ENCODE measurements at regions not wholly inside any gene's neighbourhood (a gene's known extent, or its start where the extent isn't known, plus 50 kb on each side); places are given as distances from the start of the nearest gene placed in this dataset.

DNA sequence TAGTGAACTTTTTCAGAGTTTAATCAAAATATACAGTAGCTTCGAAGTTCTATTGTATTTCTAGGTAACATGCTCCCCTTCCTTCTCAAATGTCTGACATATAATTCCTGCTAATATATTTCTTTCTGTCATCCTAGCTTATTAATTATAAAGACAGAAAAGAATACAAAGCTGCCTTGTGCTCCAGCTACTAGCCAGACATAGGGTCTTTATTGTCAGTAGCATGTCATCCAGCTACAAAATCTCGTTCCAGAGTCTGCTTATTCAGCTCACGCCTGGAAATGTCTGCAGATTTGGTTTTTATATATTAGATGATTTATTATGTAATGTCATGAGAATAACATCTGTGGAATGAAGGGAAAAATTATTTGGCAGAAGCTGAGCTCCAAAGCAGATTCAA lies 1102.8 kb downstream of the BRINP3 start:
- DNase-seq (ENCODE audit: low read depth in 2 of 3, low spot score in 1 of 3), result no peak

DNA sequence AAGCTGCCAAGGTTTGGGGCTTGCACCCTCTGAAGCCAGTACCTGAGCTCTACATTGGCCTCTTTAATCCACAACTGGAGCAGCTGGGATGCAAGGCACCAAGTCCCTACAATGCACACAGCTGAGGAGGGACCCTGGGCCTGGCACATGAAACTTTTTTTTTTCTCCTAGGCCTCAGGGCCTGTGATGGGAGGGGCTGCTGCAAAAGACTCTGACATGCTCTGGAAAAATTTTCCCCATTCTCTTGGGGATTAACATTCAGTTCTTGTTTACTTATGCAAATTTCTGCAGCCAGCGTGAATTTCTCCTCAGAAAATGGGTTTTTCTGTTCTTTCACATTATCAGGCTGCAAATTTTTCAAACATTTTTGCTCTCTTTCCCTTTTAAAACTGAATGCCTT lies 1072.2 kb downstream of the BRINP3 start:
- DNase-seq (ENCODE audit: low read depth in 2 of 3, low spot score in 1 of 3), result no peak

DNA sequence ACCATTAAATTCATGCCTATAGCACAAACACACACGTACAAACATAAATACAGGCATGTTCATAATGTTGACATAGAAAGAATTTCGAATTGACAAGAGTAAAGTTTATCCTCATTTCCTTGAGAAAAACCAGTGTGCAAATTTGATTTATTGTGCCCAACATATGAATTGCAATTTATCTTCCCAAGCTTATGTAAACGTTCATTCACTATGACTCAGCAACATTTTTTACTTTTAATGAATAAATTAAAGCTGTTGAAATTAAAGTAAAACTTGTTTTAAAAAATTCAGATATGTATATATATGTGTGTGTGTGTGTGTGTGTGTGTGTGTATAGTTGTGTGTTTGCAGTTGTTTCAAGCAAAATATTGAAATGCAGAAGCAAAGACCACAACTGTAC lies 1067.9 kb downstream of the BRINP3 start:
- DNase-seq (ENCODE audit: low read depth in 2 of 3, low spot score in 1 of 3), result no peak

DNA sequence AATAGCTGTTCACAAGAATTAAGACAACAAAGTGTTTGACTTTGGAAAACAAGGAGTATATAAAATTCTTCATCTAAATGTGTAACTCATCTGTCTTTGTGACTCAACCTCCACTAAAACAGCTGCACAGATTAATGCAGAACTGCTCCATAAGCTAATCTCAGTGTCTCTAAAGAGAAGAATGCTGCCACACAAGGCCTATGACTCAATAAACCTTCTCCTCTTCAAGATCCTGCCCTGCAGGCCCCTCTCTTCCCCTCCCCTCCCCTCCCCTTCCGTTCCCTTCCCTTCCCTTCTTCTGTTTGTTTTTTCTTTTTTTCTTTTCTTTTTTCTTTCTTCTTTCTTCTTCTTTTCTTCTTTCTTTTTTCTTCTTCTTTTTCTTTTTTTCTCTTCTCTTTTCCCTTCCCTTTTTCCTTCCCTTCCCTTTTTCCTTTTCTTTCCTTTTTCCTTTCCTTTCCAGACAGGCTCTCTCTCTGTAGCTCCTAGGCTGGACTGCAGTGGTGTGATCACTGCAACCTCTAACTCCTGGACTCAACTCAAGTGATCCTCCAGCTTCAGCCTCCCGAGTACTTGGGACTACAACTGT lies 1052.8 kb downstream of the BRINP3 start:
- no peak for DNase-seq (ENCODE audit: low read depth in 2 of 3, low spot score in 1 of 3)

DNA sequence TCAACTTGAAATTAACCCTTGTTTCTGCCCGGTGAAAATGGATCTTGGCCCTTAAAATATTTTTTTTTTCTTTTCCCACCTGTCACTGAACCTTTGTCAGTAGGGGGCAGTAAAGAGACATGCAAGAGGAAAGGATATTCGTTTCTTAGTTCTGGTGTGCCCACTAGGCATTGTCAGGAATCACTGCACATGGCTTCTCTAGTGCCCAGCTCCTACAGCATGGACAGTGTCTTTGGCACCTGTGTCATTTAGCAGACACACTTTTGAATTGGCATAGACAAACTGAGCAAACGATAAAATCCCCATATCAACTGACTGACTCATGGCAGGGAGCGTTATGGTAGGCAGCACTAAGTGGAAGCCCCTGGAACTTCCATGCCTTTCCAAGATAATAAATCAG lies 1048.1 kb downstream of the BRINP3 start:
- no peak for DNase-seq (ENCODE audit: low read depth in 2 of 3, low spot score in 1 of 3)

DNA sequence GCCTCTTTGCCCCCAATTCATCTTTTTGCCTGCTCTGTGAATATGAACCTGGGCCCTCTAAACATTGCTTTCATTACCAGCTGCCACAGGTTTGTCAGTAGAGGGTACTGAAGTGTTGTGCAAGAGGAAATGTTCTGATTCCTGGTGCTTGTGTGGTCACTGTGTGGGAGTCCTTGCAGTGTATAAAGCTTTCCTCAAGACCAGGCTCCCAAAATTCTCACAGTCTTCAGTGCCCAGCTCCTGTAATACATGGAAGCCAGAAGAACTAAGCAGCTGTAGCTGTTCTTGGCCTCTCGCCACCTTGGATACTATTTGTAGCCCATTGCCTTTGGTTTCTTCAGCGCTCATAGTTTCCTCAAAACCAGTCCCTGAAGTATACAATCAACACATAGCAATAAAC lies 1046.2 kb downstream of the BRINP3 start:
- no peak for DNase-seq (ENCODE audit: low read depth in 2 of 3, low spot score in 1 of 3)

DNA sequence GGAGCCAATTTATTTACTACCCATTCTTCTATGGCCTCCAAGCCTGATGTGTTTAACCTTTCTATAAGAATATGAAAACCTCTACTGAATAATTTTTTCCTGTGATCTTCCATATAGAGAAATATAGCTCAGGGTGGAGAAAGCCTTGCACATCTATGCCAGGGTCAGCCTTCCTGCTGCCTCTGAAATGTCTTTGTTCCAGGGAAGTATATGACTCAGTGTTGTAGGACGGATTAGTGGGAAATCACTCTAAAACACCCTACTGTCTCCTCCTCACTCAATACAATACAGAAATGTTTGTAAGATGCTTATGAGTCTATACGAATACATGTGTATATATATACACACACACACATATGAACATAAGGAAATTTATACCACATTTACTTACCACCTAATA lies 1044.9 kb downstream of the BRINP3 start:
- no peak for DNase-seq (ENCODE audit: low read depth in 2 of 3, low spot score in 1 of 3)

DNA sequence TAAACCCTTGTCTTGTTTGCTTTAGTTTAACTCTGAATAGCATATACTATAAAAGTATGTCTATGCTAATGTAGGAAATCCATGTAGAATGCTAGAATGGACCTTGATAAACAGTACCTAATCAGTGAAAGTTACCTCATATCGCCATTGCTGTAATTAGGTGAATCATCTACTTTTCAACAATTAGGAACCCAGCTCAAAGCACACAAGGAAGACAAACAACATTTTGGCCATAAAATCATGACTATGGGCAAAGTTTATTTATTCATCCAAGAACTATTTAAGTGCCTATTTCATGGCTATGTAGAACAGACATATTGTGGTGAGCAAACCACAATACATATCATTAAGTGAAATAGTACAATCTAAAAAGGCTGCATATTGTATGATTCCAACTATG lies 1043.2 kb downstream of the BRINP3 start:
- DNase-seq (ENCODE audit: low read depth in 2 of 3, low spot score in 1 of 3), result no peak

DNA sequence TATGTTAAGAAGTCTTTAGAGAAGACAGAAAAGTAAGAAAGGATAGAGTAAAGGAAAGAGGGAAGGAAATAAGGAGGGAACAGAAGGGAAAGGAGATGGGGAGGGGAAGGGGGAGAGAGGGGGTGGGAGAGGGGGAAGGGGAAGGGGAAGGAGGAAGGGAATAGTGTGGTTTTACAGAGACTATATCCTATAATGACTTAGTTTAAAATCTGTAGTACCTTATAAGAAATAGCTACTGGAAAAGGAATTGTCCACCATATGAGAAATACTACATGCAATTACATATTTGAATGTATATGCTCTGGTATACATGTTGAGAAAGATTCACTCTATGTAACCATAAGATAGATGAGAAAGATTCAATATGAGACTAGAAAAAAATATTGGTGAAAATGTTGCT lies 1042.3 kb downstream of the BRINP3 start:
- no peak for DNase-seq (ENCODE audit: low read depth in 2 of 3, low spot score in 1 of 3)

DNA sequence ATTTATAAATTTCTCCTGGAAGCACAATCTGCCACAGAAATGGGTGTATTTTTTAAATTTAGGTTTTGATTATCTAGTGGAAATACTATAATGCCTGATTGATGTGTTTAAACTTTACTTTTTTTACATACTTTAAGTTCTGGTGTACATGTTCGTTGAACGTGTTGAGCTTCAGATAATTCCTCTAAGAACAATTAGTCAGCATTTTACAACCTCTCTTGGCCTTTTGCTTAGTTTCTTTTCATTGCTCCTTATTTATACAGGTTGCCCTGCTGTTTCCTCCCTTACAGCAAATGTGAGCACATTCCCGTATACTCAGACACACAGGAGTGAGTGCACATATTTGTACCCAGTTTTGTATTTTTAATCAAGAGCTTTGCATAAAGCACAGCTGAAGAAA lies 1038.9 kb downstream of the BRINP3 start:
- no peak for DNase-seq (ENCODE audit: low read depth in 2 of 3, low spot score in 1 of 3)

DNA sequence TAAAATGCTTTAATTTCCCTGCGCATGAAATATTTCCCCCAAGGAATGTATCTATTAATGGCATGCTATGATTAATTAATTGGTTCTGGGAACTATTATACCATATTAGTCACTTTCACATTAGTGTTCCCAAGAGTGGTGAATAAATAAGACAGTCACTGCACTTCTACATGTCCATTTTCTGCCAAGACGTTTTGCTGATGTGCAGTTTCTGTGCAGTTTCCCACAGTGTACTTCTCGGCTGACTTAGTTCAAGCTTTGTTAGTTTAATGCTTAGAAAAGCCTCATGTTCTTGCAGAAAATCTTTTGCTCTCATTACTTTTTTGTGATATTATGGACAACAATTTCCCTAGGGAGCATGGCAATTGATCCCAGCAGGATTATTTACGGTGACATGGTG lies 1014.5 kb downstream of the BRINP3 start:
- DNase-seq (ENCODE audit: low read depth in 2 of 3, low spot score in 1 of 3), result no peak

DNA sequence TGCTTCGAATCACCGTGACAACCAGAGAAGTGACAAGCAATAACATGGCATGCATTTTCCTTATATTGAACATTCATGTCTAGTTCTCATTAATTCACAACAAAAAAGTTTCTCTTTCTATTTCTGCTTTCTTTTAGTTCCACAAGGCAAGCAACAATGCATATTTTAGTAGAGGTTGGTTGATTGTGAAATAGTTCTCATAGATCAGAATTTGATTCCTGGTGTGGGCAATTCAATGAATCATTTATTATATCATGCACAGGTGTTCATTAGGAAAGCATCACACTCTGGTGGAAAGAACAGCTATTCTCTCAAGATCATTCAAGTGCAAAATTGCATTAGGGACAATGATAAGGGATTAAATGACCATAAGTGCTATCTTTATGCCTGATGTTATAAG lies 980.9 kb downstream of the BRINP3 start:
- no peak for DNase-seq (ENCODE audit: low read depth in 2 of 3, low spot score in 1 of 3)

DNA sequence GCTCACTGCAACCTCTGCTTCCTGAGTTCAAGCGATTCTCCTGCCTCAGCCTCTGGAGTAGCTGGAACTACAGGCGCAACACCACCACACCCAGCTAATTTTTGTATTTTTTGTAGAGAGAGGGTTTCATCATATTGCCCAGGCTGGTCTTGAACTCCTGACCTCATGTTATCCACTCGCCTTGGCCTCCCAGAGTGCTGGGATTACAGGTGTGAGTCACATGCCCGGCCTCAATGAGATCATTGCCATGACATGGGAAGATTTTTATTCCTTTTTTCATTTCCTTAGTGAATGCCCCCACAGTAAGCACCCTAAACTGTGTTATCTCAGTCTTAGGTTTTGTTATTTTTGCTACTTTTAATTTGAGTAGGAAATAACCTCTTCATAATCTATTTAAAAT lies 977.9 kb downstream of the BRINP3 start:
- DNase-seq (ENCODE audit: low read depth in 2 of 3, low spot score in 1 of 3), result no peak

DNA sequence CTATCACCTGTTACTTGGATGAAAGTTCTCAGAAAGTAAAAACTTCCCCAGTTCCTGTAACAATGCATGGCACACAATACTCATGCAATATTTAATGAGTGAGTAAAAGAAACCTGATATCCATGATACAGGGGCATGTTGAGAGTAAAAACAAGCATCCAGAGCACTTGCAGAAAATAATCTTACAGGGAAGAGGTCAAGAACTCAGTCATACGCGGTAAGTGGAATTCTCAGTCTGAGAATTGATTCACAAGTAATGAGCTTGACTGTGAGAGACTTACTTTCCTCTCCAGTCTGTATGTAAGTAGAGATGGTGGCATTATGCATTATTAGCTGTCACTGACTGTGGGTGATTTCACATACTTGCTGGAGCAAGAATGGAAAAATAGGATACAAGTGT lies 976.9 kb downstream of the BRINP3 start:
- DNase-seq (ENCODE audit: low read depth in 2 of 3, low spot score in 1 of 3), result no peak

DNA sequence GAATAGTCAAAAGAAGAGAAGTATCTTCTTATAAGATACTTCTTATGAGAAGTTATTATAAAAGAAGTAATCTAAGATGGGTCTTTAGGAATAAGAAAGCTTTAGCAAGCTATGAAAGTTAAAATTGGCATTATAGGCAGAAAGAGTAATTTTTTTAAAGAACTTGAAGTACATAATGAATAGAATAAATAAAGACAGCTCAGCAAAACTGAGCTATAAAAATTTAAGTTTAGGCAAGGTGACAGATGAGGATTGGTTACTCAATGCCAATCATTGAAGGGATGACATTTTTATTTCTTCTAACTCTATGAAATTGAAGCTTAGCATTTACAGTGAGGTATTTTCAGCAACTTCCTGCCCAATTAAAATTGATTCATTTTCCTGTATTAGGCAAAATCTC lies 966.8 kb downstream of the BRINP3 start:
- DNase-seq (ENCODE audit: low read depth in 2 of 3, low spot score in 1 of 3), result no peak

DNA sequence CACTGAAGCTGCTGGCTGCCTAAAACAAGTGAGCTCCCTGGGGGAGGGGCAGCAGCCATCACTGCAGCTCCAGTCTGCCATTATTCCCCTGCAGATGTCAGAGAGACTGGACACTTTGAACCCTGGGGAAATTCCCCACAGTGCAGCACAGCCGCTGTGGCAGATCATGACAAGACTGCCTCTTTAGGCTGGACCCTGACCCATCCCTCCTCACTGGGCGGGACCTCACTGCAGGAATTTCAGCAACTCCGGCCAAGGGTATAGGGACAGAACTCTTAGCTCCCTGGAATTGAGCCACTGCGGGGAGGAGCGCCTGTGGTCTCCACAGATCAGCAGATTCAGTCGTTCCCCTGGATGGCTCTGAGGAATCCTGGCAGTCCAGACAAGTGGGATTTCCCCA lies 964.6 kb downstream of the BRINP3 start:
- DNase-seq (ENCODE audit: low read depth in 2 of 3, low spot score in 1 of 3), result no peak

DNA sequence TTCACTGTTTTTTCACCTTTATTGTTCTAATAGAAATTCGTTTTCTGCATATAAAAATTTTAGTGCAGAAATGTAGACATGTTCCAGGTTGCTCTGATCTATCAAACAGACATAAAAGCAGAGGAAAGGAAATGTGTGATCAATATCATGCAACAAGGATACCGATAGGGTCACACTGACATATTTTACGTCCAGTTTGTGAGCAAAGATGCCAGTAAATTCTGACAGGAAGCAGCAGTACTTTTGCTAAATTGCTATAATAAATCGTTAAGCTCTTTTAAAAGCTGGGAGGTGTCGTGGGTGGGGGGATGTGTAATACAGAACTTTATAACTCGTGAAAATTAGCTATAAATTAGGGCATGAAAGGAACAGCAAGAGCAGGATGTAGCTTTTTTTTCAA lies 955.2 kb downstream of the BRINP3 start:
- no peak for DNase-seq (ENCODE audit: low read depth in 2 of 3, low spot score in 1 of 3)

DNA sequence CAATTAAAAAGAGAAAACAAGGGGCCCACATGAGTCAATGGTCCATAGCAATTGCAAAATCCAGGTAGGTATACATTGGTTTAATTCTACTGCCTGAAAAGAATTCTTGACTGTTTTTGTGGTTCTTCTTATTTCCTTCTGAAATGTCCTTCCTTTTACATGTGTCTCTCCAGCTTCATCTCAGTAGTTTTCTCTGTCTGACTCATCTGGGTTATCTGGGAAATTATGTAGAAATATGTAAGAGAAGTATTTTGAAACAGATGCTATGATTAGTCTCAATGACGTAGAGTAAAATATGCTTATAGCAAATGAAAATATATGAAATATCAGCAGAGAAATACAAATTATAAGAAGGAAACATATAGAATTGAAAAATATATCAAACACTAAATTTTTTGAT lies 953.2 kb downstream of the BRINP3 start:
- no peak for DNase-seq (ENCODE audit: low read depth in 2 of 3, low spot score in 1 of 3)

DNA sequence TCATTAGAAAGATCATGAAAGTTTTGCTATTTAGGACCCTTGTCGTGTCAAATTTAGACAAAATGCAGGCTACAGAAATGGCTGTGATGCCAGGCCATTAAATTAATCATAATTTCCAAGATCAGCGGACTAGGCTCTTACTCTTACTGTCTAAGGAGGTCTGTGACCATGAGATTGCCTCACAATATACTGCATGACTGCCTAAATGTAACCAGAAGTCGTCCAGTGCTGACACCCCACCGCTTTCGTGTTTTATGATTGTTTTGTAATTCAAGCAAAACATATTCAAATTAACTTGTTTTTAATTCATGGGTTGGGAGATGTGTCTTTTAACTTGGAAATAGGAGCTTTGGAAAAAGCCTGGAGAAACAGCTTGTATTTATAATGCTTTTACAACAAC lies 947.5 kb downstream of the BRINP3 start:
- DNase-seq (ENCODE audit: low read depth in 2 of 3, low spot score in 1 of 3), result no peak

DNA sequence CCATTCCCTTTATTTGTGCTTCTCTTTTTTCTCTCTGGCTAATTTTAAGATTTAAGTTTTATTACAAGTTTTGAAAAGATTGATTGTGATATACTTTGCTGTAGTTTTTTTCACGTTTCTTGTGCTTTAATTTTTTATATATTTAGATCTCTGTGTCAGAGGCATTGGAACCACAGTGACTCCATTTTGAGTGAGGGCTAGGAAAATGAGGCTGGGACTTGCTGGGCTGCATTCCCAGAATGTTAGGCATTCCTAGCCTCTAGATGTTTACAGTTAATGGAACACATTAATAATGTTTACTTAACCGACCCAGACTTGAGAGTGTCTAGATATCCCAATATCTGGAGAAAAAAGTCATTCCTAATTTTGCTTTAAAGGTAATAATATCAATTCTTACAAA lies 939.4 kb downstream of the BRINP3 start:
- no peak for DNase-seq (ENCODE audit: low read depth in 2 of 3, low spot score in 1 of 3)

DNA sequence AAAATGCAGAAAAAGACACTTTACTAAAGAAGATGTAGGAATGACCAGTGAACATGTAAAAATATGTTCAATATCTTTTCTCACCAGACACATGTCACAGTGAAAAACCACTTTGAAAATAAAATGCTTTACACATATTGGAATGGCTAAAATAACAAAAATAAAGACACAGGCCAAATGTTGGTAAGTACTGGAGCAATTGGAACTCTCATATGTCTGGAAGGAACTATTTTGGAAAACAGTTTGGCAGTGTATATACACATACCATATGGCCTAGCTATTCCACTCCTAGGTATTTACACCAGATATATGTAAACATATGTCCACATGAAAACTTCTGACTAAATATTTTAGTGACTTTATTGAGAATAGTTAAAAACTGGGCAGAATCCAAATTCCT lies 927.2 kb downstream of the BRINP3 start:
- DNase-seq (ENCODE audit: low read depth in 2 of 3, low spot score in 1 of 3), result no peak

DNA sequence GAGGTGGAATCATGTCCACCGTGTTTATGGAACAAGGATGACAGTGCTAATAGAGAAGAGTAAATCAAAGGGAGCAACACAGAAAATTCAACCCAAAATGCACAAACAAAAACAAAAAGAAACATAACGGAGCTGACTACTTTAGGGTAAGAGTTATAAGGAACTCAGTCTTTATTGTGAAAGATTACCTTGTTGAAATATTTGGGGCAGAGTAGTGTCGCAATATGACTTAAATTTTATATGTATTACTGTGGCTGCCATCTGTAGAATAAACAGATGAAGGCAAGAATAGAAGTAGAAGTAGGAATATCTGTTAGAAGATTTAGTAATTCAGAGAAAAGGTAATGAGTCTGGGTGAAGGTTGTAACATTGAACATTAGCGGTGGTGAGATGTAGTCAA lies 913.9 kb downstream of the BRINP3 start:
- DNase-seq (ENCODE audit: low read depth in 2 of 3, low spot score in 1 of 3), result no peak

DNA sequence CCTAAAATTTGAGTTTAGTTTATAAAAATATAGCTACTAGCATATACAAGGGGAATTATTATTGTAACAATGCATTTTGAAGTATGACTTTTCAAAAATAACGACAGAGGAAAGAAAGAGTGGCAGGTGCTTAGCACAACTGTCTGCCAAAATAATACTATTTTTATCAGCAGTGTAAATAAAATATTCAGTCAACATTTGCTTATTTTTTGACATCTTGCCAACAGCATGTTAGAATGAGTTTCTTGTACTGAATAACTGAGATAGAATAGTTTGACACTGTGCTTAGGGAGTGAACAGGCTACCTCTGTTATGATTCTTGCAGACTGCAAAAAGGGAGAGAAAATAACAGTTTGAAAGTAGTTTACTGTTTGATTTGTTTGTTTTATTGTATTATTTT lies 909.8 kb downstream of the BRINP3 start:
- DNase-seq (ENCODE audit: low read depth in 2 of 3, low spot score in 1 of 3), result no peak

DNA sequence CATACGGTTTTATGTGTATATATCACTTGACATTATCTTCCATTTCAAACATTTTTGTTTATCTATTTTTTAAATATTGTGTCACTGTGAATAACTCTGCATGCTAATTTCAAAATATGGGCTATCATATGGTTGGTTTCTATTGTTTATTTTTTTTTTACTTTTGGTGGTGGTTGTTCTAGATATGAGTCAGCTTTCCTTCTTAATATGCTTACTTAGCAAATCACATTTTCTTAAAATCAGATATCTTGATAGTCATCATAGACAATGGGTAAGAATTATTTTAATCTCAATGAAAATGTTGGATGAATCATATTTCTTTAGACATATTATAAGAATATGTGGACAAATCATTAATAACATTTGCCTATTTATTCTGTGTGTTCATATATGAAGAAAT lies 881.5 kb downstream of the BRINP3 start:
- no peak for DNase-seq (ENCODE audit: low read depth in 2 of 3, low spot score in 1 of 3)

Data from stimulated activated CD4-positive, alpha-beta T cell treated with anti-CD3 and anti-CD28 coated beads, Interleukin-12 subunit alpha, Interleukin-12 subunit beta, amount 100 ng/mL, for 48 hours (primary cell).